ENCODE measurements at regions not wholly inside any gene's neighbourhood (a gene's known extent, or its start where the extent isn't known, plus 50 kb on each side); places are given as distances from the start of the nearest gene placed in this dataset.

- no peak overlapping the region for H3K4me3 ChIP-seq (ENCODE audit: low read depth, low read length)
- TF ChIP-seq CTCF (IDR thresholded peaks at IDR 0.05; ENCODE audit: low read depth, low read length), result no peak
- no peak for DNase-seq (ENCODE audit: low read depth, low spot score)
- in situ Hi-C loops (cut with HindIII; ENCODE audit: low sequenced_read_pairs), result no loop called here
These were observed 291.5 kb upstream of the TBL1XR1 start for GRCh38 chr3:177488740-177489139.

- DNase-seq (ENCODE audit: low read depth, low spot score), result no peak
- no peak overlapping the region for H3K4me3 ChIP-seq (ENCODE audit: low read depth, low read length)
- in situ Hi-C loops (cut with HindIII; ENCODE audit: low sequenced_read_pairs), result no loop called here
- no peak for TF ChIP-seq CTCF (IDR thresholded peaks at IDR 0.05; ENCODE audit: low read depth, low read length)
These were observed 293.3 kb upstream of the TBL1XR1 start for GRCh38 chr3:177490626-177491025.

- TF ChIP-seq CTCF (IDR thresholded peaks at IDR 0.05; ENCODE audit: low read depth, low read length), result no peak
- in situ Hi-C loops (cut with HindIII; ENCODE audit: low sequenced_read_pairs), result no loop called here
- H3K4me3 ChIP-seq (ENCODE audit: low read depth, low read length), result no peak overlapping the region
- peak; percentile 41 for DNase-seq (ENCODE audit: low read depth, low spot score)
These were observed 294.2 kb upstream of the TBL1XR1 start for GRCh38 chr3:177491296-177492032.

GRCh38 chr3:177493091-177493490 is 295.8 kb upstream of the TBL1XR1 start:
- in situ Hi-C loops (cut with HindIII; ENCODE audit: low sequenced_read_pairs), result no loop called here
- no peak for TF ChIP-seq CTCF (IDR thresholded peaks at IDR 0.05; ENCODE audit: low read depth, low read length)

GRCh38 chr3:177494216-177494615 is 296.9 kb upstream of the TBL1XR1 start:
- in situ Hi-C loops (cut with HindIII; ENCODE audit: low sequenced_read_pairs), result no loop called here
- no peak for TF ChIP-seq CTCF (IDR thresholded peaks at IDR 0.05; ENCODE audit: low read depth, low read length)
- DNase-seq (ENCODE audit: low read depth, low spot score), result no peak
- no peak overlapping the region for H3K4me3 ChIP-seq (ENCODE audit: low read depth, low read length)

More at GRCh38 chr3:177493091-177493490, 295.8 kb upstream of the TBL1XR1 start:
- DNase-seq (ENCODE audit: low read depth, low spot score), result no peak
- no peak overlapping the region for H3K4me3 ChIP-seq (ENCODE audit: low read depth, low read length)

GRCh38 chr3:177495566-177495965 is 298.3 kb upstream of the TBL1XR1 start:
- in situ Hi-C loops (cut with HindIII; ENCODE audit: low sequenced_read_pairs), result no loop called here
- no peak for DNase-seq (ENCODE audit: low read depth, low spot score)
- H3K4me3 ChIP-seq (ENCODE audit: low read depth, low read length), result no peak overlapping the region
- no peak for TF ChIP-seq CTCF (IDR thresholded peaks at IDR 0.05; ENCODE audit: low read depth, low read length)

Data from astrocyte of the spinal cord (primary cell).